ENCODE measurements at regions not wholly inside any gene's neighbourhood (a gene's known extent, or its start where the extent isn't known, plus 50 kb on each side); places are given as distances from the start of the nearest gene placed in this dataset.
"Not testable (repeated sequence)": the region's sequence is repeated elsewhere in the genome, so short reads cannot be mapped to it uniquely, and the experiment has no call there.

DNA sequence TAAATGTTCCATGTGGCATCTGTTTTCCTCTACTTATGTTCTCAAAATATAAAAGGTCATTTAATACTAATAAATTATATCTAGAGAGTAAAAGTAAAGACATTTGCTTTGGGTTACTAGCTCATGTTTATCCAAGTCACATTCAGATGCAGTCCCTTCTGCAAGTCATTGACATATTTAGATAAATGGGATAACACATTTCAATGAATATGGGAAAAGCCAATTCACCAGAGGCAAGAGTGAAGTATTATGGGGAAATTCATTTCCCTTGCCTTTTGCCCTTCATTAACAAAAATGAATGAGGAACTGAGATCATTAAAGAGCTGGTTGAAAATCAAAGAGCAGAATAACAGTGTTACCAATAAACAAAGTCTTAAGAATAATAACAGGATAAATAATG lies 306.2 kb upstream of the FSTL5 start:
- DNase-seq (ENCODE audit: low spot score), result no peak

- not testable (repeated sequence) for DNase-seq (ENCODE audit: low spot score)
Measured at GRCh38 chr4:162465356-162465755, 301.6 kb upstream of the FSTL5 start.

DNA sequence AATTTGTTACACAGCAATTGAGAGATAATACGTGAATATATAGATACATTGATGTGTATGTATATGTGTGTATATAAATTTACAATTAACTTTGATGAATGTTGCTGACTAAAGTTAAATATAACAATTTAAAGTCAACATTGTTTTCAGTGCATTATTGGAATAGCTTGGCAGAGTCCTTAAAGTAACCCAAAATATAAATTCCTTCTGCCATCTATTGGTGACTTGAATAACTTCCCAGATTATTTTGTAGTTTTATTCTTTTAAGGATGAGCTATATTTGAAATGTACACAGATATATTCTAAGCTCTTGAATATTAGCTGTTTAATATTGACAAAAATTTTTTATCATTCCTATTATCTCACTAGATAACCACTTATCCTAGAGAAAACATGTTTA lies 298.2 kb upstream of the FSTL5 start:
- no peak for DNase-seq (ENCODE audit: low spot score)

DNA sequence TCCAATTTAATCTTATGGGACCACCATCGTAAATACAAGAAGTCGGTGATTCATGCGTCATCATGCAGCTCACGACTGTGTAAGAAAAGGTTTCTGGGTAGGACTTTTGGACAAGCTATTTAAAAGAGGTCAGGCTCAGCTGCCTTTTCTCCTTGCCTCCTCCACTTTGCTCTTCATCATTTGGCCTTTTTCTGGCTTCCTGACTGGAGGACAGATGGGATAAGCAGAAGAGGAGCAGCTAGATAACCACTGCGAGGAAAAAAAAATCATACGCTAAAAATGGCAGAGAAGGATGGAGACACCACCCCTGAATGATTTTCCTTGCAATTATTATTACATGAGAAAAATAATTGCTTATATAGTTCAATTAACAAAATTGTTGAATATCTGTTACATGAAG lies 294.3 kb upstream of the FSTL5 start:
- DNase-seq (ENCODE audit: low spot score), result no peak

GRCh38 chr4:162457071-162457865 lies 293.5 kb upstream of the FSTL5 start:
- no peak for DNase-seq (ENCODE audit: low spot score)

DNA sequence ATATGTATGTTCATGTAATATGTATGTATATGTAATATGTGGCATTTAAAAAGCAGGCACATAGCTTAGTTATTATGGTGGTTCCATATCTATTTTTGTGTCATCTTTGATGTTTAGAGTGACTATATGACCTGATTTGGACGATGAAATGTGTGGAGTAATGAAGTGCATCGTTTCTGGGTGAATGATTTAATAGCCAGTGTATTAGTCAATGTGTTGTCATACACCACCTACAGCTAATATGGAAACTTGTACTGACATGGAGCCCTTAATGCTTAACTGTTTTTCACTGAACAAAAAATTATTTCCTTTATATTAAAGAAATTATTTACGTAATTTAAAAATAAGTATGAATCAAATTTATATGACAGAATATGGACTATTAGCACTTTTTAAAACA lies 292.3 kb upstream of the FSTL5 start:
- no peak for DNase-seq (ENCODE audit: low spot score)

DNA sequence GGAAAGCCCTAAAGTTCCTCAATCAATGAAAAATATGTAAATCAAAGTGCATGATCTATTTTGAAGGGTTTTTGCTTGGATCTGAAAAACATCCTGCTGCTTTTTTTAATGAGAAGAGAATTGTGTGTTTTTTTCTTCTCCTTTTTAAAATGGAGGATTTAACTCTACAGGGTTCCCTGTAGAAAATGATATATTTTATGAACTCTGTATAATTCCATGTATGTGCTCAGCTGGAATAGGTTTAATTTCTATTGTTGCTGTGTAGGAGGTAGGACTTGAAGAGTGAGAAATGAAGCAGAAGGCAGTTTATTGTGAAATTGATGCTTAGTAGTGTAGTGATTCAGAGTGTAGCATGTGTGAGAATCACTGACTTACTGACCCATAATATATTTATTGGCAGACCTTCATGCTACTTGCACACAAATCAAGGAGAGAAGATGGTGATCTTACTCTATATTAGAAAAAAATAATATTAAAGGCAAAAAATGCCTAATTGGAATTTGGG lies 286.8 kb upstream of the FSTL5 start:
- no peak for DNase-seq (ENCODE audit: low spot score)

- DNase-seq (ENCODE audit: low spot score), result no peak
Measured at GRCh38 chr4:162443510-162443909, 279.7 kb upstream of the FSTL5 start.

DNA sequence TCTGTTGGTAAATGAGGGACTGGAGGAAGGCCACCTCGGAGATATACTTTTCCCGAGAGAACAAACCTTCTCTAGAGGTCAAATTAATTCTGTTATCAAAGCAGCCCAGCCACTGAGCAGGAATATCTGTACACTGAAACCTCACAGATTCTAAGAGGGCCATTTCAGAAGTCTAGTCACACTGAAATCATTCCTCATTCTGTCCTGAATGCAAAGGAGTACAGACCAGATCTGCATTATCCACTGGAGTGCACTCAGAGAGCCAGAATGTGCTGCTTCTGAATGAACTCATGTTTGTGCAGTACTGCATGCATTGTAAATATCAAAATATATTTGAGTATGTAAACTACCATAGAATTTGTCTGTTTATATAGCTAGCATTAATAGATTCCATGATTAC lies 278.3 kb upstream of the FSTL5 start:
- no peak for DNase-seq (ENCODE audit: low spot score)

- no peak for DNase-seq (ENCODE audit: low spot score)
Measured at GRCh38 chr4:162422312-162422711, 258.5 kb upstream of the FSTL5 start.

DNA sequence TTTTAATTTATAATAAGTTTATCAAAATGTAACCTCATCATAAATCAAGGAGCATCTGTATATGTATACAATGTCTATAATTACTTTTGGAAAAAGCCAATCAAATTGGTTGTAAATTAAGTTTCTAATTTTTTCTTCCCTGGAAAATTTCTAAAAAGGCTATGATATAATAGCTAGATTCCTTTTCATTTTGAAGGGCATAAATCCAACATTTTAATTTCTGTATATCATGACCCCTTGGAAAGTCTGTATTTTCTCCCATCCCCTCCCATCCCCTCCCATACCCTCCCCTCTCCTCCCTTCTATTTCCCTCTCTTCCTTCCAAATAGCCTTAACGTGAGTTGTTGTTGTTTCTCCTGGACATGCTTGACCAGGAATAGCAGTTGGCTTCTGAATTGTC lies 247.1 kb upstream of the FSTL5 start:
- no peak for DNase-seq (ENCODE audit: low spot score)

DNA sequence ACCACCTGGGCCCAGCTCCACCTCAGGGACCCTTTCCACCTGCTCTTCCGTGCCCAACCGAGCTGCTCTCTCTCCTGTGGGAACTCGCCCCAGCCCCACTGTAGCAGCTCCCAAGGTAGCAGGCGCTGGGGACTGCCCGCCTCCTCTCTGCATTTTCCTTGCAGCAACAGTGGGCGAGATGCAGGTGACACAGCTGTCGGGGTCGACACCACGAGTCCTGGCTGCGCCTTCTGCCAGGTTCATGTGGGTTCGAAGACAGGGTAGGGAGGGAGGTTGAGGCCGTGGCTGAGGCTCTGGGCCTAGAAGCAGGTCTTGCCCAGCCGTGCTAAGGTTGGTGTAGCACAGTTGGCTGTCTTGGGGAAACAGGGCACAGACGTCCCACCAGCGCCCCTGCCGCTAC lies 245.2 kb upstream of the FSTL5 start:
- DNase-seq (ENCODE audit: low spot score), result no peak

GRCh38 chr4:162408309-162408708 lies 244.5 kb upstream of the FSTL5 start:
- DNase-seq (ENCODE audit: low spot score), result no peak

GRCh38 chr4:162406637-162407365 lies 243.0 kb upstream of the FSTL5 start:
- DNase-seq (ENCODE audit: low spot score), result no peak

DNA sequence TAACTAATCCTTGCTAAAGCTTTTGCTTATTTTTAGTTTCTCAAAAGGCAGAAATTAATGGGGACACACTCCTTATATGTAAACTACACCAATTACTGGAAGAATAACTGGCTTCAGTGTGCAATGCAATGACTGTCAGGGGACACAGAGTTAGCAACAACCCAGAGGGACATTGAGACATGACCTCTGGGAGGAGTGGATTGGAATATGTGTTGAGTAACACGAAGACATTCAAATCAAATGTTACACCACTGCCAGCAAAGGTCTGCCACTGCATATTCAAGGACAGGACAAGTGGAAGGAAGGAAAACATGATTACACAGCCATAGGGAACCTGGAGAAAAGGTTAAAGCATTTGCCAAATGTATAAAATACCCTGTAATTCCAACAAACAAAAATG lies 240.1 kb upstream of the FSTL5 start:
- DNase-seq (ENCODE audit: low spot score), result no peak

DNA sequence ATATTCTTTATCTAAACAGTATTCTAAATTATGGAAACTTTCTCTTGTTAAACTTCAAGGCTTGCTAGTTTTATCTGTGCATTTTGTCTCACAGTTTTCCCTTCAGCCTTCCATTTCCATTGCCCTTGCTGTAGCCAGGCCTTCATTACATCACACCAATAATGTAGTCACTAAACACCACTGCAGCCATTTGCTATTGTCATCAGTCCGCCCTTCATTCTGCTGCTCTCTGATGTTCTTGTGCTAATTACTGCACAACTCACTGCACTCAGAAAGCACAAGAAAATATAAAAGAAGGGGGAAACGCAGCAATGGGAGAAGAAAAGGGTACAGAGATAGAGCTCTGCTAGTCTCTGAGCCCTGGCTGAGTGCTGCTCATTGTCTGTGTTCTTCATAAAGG lies 239.6 kb upstream of the FSTL5 start:
- DNase-seq (ENCODE audit: low spot score), result no peak

DNA sequence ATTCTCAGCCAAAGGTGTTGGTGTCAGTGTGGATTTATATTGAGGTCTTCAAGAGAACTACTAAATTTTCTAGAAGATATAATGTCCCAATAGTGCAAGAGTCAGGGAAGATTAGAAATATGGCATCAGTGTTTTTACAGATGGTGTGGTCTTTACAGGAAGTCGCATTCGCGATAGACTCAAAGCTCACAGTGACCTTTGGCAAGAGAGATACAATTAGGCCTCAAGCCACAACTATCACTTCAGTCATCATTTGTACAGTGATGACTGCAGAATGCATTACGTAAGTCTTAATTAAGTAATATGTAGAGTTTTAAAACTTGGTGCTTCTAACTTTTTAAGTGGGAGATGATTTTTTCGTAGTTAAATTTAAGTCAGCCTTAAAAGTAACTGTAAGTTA lies 237.2 kb upstream of the FSTL5 start:
- DNase-seq (ENCODE audit: low spot score), result no peak

GRCh38 chr4:162392946-162393345 lies 229.1 kb upstream of the FSTL5 start:
- no peak for DNase-seq (ENCODE audit: low spot score)

GRCh38 chr4:162366146-162366545 lies 202.3 kb upstream of the FSTL5 start:
- no peak for DNase-seq (ENCODE audit: low spot score)

- no peak for DNase-seq (ENCODE audit: low spot score)
Measured at GRCh38 chr4:162364651-162365050, 200.9 kb upstream of the FSTL5 start.

GRCh38 chr4:162360369-162361149 lies 196.8 kb upstream of the FSTL5 start:
- DNase-seq (ENCODE audit: low spot score), result no peak

- no peak for DNase-seq (ENCODE audit: low spot score)
Measured at GRCh38 chr4:162356181-162356580, 192.4 kb upstream of the FSTL5 start.
